ENCODE measurements at regions not wholly inside any gene's neighbourhood (a gene's known extent, or its start where the extent isn't known, plus 50 kb on each side); places are given as distances from the start of the nearest gene placed in this dataset.

DNA sequence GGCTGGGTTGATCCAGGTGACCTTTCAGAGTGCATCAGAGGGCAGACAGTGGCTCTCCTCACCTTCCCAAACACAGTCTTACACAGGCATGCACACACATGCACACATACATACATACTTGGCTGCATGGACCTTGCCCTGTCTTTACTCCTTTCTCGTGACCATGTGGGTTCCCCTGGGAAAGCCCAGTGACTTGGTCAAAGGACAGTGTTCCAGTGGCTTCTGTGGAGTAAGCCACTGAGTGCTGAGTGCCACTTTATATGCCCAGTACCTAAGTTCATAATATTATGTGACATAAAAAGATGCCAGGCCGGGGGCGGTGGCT, 249.4 kb downstream of the MYCN start:
- no peak overlapping the region for H3K4me2 ChIP-seq (ENCODE audit: low read length)
- no peaks in the 10 kb centered on the region for H3K27me3 ChIP-seq (ENCODE audit: control insufficient read depth, insufficient read depth, low read length)
- no peaks in the 10 kb centered on the region for H3K9me3 ChIP-seq (ENCODE audit: control insufficient read depth, low read length)
- H3K9ac ChIP-seq: no peak overlapping the region
- H3K79me2 ChIP-seq: no peaks in the 10 kb centered on the region
- TF ChIP-seq, protein P1, sequence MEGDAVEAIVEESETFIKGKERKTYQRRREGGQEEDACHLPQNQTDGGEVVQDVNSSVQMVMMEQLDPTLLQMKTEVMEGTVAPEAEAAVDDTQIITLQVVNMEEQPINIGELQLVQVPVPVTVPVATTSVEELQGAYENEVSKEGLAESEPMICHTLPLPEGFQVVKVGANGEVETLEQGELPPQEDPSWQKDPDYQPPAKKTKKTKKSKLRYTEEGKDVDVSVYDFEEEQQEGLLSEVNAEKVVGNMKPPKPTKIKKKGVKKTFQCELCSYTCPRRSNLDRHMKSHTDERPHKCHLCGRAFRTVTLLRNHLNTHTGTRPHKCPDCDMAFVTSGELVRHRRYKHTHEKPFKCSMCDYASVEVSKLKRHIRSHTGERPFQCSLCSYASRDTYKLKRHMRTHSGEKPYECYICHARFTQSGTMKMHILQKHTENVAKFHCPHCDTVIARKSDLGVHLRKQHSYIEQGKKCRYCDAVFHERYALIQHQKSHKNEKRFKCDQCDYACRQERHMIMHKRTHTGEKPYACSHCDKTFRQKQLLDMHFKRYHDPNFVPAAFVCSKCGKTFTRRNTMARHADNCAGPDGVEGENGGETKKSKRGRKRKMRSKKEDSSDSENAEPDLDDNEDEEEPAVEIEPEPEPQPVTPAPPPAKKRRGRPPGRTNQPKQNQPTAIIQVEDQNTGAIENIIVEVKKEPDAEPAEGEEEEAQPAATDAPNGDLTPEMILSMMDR (IDR thresholded peaks at IDR 0.05): no peak
- H3K27ac ChIP-seq: no peak overlapping the region
- H3K4me3 ChIP-seq (ENCODE audit: low read depth, low read length): no peak overlapping the region
- no peak overlapping the region for H2AFZ ChIP-seq
- no peaks in the 10 kb centered on the region for H3K36me3 ChIP-seq (ENCODE audit: control insufficient read depth, insufficient read depth, low read length)
- H3K4me1 ChIP-seq: no peaks in the 10 kb centered on the region

- Histone ChIP-seq H3K36me3 (ENCODE audit: control insufficient read depth, insufficient read depth, low read length) (no peaks in the 10 kb centered on the region), H3K27me3 (ENCODE audit: control insufficient read depth, insufficient read depth, low read length) (no peaks in the 10 kb centered on the region), H3K27ac (no peak overlapping the region), H3K4me1 (no peaks in the 10 kb centered on the region), H2AFZ (no peak overlapping the region), H3K9me3 (ENCODE audit: control insufficient read depth, low read length) (no peaks in the 10 kb centered on the region), H3K4me3 (ENCODE audit: low read depth, low read length) (no peak overlapping the region), H3K79me2 (no peaks in the 10 kb centered on the region), H3K4me2 (ENCODE audit: low read length) (no peak overlapping the region), H3K9ac (no peak overlapping the region)
- TF ChIP-seq, protein P1 (IDR thresholded peaks at IDR 0.05): no peak
Measured at GRCh38 chr2:16189029-16189835, 248.9 kb downstream of the MYCN start.

DNA sequence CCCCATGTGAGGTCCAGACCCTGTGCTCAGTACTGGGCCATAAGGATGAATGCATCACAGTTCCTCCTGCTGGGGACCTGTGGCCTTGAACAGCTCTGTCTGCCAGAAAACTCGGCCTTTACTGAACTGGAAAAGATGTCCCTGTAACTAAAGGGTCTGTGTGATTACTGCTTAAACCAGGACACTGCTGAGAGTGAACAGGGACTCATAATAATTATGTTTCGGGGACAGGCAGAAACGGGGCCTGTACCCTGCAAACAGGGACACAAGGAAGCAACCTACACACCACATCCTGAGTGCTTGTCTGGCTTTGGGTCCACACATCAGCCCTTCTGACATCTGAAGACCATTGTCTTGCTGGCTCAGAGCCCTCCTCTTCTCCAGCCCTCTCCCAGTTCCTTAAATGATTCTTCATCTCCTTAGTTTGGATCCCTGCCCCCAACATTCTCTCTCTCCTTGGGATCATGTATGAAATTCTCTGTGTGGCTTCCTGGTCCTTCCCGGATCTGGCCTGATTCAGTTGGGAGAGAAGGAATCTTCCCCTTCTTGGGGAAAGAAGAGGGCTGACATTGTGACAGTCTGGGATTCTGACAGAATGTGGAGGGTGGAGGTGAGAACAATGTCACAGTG, 248.0 kb downstream of the MYCN start:
- Histone ChIP-seq H3K4me2 (ENCODE audit: low read length) (no peak overlapping the region), H3K9me3 (ENCODE audit: control insufficient read depth, low read length) (no peaks in the 10 kb centered on the region), H3K79me2 (no peaks in the 10 kb centered on the region), H3K4me1 (no peaks in the 10 kb centered on the region), H3K36me3 (ENCODE audit: control insufficient read depth, insufficient read depth, low read length) (no peaks in the 10 kb centered on the region), H3K4me3 (ENCODE audit: low read depth, low read length) (no peak overlapping the region), H3K27ac (no peak overlapping the region), H2AFZ (no peak overlapping the region), H3K9ac (no peak overlapping the region), H3K27me3 (ENCODE audit: control insufficient read depth, insufficient read depth, low read length) (no peaks in the 10 kb centered on the region)
- TF ChIP-seq, protein P1 (IDR thresholded peaks at IDR 0.05): no peak

DNA sequence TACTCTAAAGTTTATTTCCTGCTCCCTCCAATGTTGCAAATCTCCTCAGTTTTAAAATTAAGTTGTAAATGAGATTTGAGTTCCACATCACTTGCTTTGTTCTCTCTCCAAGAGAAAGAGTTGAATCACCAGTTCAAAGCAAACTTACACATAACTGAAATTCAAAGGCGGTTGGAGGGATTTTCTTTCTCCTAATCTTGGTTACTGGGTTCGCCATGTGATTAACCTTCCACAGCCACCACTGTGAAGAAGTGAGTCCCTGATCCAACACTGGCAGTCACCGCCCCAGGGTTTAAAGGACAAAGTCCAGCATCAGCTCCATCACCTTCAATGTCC, 247.1 kb downstream of the MYCN start:
- TF ChIP-seq, protein P1 (IDR thresholded peaks at IDR 0.05): no peak

More for the DNA sequence above, 247.1 kb downstream of the MYCN start:
- Histone ChIP-seq H3K9me3 (ENCODE audit: control insufficient read depth, low read length) (no peaks in the 10 kb centered on the region), H3K9ac (no peak overlapping the region), H3K4me1 (no peaks in the 10 kb centered on the region), H3K36me3 (ENCODE audit: control insufficient read depth, insufficient read depth, low read length) (no peaks in the 10 kb centered on the region), H3K4me3 (ENCODE audit: low read depth, low read length) (no peak overlapping the region), H3K27me3 (ENCODE audit: control insufficient read depth, insufficient read depth, low read length) (no peaks in the 10 kb centered on the region), H3K79me2 (no peaks in the 10 kb centered on the region), H3K4me2 (ENCODE audit: low read length) (no peak overlapping the region), H3K27ac (no peak overlapping the region), H2AFZ (no peak overlapping the region)
